Coronary artery (tissue), 2 donors: ENCODE measurements at regions not wholly inside any gene's neighbourhood (a gene's known extent, or its start where the extent isn't known, plus 50 kb on each side); places are given as distances from the start of the nearest gene placed in this dataset.
A peak's percentile ranks its signal among the peaks of the same experiment; 100 is the strongest.

Source experiments
- DNase-seq: peaks from one replicate; pipeline ENCODE4 v3.0.0-alpha.2; 2017; ENCODE audit warnings: low spot score
- H3K27ac ChIP-seq, 2 donors: fragments of 200-600 bp; sonication (generic); one replicate each; pipeline ENCODE4 v1.5.1; 2016 to 2019
- H3K4me3 ChIP-seq: fragments of 200-600 bp; sonication (generic); 2 replicates; pipeline ENCODE4 v1.5.1; 2016; ENCODE audit warnings: mild to moderate bottlenecking, moderate library complexity
- TF ChIP-seq, protein P1 (sequence below): fragments of 200-600 bp; sonication (generic); IDR thresholded peaks from one replicate; pipeline ENCODE4 v1.5.1; 2019; ENCODE audit warnings: antibody characterized with exemption

DNA sequence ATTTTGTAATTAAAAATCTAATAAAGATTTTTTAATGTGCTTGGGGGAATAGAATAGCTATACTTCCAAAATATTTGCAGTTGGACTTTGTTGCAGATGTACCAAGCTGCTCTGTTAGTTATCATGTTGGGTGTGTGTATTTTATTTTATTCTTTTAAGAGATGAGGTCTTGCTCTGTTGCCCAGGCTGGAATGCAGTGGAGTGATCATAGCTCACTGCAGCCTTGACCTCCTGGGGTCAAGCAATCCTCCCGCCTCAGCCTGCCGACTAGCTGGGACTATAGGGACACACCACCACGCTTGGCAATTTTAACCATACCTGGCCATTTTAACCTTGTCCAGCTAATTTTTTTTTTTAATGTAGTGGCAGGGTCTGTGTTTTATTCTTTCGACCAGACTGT, 54.7 kb upstream of the MAP1LC3B2 start:
- H3K4me3 ChIP-seq = no peak overlapping the region
- TF ChIP-seq, protein P1, sequence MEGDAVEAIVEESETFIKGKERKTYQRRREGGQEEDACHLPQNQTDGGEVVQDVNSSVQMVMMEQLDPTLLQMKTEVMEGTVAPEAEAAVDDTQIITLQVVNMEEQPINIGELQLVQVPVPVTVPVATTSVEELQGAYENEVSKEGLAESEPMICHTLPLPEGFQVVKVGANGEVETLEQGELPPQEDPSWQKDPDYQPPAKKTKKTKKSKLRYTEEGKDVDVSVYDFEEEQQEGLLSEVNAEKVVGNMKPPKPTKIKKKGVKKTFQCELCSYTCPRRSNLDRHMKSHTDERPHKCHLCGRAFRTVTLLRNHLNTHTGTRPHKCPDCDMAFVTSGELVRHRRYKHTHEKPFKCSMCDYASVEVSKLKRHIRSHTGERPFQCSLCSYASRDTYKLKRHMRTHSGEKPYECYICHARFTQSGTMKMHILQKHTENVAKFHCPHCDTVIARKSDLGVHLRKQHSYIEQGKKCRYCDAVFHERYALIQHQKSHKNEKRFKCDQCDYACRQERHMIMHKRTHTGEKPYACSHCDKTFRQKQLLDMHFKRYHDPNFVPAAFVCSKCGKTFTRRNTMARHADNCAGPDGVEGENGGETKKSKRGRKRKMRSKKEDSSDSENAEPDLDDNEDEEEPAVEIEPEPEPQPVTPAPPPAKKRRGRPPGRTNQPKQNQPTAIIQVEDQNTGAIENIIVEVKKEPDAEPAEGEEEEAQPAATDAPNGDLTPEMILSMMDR = no peak
- no peak overlapping the region for H3K27ac ChIP-seq
- DNase-seq = no peak

DNA sequence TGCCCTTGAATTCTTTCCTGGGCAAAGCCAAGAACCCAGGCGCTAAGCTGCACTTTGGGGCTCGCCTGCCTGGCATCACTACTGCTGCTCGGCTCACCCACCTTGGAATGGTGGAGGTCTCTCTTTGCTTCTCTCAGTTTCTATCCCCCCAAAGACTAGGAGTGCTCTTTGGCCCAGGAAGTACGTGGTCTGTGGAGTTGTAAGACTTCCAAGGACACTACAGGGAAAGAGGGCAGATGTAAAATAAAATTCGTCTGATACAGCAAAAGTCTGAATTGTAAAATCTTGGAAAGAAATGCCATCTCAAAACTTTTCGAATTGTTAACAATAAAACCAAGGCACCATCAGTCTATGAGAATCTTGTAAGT, 52.5 kb upstream of the MAP1LC3B2 start:
- TF ChIP-seq, protein P1 = no peak
- DNase-seq = no peak
- no peak overlapping the region for H3K27ac ChIP-seq
- H3K4me3 ChIP-seq = no peak overlapping the region

DNA sequence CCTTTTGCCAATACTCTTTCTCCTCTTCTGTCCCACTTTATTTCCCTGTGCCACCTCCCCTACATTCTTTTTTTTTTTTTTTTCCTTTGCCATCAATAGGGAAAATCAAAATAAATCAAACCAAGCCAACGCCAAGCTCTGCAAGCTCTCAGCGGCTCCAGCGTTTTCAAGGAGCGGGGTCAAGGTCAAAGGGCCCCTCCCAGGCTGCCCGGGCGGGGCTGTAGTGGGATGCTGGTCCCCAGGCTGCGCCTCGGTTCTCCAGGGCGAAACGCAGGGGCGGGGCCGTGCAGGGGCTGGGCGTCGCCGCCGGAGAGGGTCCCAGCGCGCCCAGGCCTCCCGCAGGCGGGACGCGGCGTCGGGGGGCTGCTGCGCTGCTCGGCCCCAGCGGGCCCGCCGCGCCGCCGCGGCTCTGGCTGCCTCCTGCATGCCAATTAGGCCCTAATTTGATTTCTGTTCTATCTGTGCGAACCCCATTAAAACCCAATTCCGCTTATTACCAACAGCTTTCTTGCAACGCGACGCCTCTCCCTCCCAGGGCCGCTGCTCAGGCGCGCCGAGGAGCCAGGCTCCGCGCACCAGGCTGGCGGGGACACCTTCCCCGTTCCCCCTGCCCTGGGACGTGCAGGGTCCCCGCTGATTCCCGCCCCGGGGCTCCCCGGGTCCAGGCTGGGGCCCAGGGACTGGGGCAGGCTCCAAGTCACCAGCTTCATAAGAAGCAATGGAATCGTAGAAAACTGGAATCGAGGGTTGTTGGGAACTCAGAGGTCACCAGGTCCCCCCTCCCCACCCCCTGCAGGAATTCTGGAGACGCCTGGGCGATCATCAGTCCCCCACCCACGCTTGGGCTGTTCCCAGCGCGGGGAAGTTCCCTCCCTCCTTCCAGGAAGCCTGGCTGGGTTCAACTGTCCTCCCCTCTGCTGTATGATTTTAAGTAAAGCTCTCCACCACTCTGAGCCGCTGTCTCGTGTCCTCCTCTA, 50.7 kb upstream of the MAP1LC3B2 start:
- Histone ChIP-seq H3K4me3 (peak overlapping the region; percentile 77), H3K27ac (peak overlapping the region; percentile 20 to 74)
- DNase-seq = no peak
- TF ChIP-seq, protein P1 = no peak
